Stimulated activated CD8-positive, alpha-beta memory T cell treated with anti-CD3 and anti-CD28 coated beads, Interleukin-7, amount 100 ng/mL, for 48 hours (primary cell): ENCODE measurements at regions not wholly inside any gene's neighbourhood (a gene's known extent, or its start where the extent isn't known, plus 50 kb on each side); places are given as distances from the start of the nearest gene placed in this dataset.
"Not testable (repeated sequence)": the region's sequence is repeated elsewhere in the genome, so short reads cannot be mapped to it uniquely, and the experiment has no call there.

ENCODE experiments used
- DNase-seq, 2 donors: peaks; one replicate each; pipeline ENCODE4 v3.0.0-alpha.2; 2020; ENCODE audit warnings: low read depth in 1 of 2; ENCODE audit errors: extremely low read depth in 1 of 2

- DNase-seq, result no peak
These were observed 732.2 kb downstream of the NR4A2 start for GRCh38 chr2:155600296-155600695.

DNA sequence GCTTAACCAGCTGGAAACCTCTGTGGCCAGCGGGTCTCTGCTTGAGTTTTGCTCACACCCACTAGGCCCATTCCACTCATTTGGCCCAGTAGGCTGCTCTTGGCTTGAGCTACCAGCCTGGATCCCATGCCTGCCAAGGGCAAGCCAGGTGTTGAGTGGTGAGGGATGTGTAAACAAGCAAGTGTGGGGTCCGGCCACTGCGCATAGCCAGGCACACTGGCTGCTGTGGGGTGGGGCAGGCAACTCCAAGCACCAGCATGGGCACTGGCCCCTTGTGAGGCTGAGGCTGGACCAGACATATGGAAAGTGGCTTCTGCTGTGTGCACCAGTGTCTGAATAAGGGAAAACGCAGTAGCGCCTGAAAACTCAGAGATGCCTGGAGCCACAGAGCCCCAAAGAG lies 732.7 kb downstream of the NR4A2 start:
- no peak for DNase-seq

- no peak for DNase-seq
These were observed 748.8 kb downstream of the NR4A2 start for GRCh38 chr2:155583674-155584195.

GRCh38 chr2:155574941-155575340 lies 757.6 kb downstream of the NR4A2 start:
- no peak for DNase-seq

DNA sequence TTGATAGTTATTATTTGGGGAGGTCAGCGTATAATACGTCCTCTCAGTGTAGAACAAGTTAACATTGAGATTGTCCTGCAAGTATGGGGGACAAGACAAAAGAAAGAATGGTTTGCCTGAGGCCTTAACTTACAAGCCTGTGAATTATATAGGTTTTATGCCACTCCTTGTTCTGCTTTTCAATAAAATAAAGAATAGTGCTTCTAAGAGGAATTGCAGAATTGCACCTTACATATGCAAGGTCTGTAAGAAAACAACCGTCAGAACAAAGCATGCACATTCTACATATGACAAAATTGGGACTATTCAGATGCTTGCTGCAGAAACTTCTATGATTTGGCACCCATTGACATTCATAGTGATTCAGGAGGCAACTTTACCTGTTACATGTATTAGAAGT lies 785.0 kb downstream of the NR4A2 start:
- DNase-seq, result no peak

DNA sequence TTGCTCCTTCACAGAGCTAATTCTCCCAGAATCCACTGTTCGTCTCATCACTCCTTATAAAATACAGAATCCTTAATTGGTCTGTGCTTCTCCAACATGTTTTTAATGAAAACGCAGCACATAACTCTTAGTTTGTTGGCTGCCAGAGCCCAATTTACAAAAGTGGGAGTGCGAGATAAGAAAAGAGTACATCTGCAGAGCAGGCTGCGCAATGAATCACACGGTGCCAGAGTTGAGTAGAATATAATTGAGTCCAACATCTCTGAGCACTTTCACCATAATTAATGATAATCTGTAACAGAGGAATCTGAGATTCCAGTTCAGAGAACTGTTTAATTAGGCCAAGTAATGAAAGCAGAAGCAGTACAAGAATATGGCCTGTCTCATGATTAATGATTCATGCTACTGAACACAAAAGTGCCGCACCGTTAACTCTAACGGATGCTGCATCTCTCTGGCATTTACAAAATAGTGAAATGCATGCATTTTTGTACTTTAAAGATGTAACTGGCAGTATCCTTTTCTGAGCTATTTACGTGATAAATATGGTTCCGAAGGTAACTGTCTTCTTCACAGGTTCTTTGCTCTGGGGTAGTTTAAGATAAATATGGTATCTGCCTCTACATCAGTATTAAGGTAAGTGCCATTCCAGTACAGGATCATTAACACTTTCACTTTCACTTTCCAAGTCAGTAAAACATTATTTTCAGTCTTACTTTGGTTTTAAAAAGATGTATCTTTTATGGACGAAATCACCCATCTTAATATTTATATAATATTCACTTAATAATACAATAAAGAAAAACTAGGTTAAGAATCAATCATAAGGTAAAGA lies 785.6 kb downstream of the NR4A2 start:
- DNase-seq, result no peak

- not testable (repeated sequence) for DNase-seq
These were observed 793.5 kb downstream of the NR4A2 start for GRCh38 chr2:155539028-155539427.

- DNase-seq, result no peak
These were observed 804.5 kb downstream of the NR4A2 start for GRCh38 chr2:155528034-155528433.

DNA sequence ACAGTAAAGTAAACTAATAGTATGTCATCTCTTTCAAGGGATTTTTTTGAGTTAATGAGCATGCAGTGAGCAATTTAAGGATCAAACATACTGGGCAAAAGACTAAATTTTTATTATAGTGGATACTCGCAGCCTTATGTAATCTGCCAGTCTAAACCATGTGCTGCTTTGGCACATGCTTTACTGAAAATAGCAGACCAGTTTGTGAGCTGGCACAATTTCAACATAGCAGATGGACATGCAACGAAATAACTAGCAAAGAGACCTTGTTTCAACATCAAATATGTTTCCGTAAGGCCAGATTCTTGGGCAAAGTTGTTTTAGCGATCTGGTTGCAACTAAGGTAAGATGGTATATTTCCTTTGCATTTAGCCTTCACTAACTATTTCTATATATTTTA lies 807.3 kb downstream of the NR4A2 start:
- DNase-seq, result no peak

- DNase-seq, result no peak
These were observed 812.9 kb downstream of the NR4A2 start for GRCh38 chr2:155519529-155520130.

DNA sequence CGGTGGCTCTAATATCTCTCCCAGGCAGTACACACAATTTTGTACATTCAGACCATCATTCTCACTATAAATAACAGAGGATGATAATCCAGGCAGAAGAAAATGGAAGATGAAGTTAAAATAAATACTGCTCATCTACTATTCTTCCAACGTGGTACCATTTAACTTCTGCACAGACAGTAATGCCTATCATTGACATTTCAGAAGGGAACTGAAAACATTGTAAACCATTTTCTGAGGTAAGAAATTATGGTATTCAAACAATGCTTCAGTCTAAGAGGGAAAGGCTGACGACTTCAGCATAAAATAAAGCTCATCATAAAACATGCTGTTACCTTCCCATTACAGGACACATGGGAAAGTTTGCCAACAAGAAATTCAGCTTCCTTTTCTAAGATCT lies 814.4 kb downstream of the NR4A2 start:
- DNase-seq, result no peak

DNA sequence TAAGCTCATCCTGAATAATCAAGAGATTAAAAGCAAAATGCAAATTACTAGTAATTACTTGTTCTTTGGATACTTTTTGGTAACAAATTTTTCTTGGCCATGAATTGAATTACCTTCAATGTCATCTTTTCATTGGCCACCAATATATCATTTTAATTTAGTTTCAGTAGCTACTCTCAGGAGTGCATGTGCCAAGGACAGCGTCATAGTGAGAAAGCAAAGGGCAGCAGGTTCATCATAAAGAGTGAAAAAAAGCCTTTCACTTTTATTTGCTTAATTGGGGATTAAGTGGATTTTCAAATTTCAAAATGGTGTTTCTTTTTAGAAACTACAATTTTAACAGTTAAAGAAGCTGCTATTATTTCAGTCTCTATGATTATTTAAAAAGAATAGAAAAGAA lies 815.2 kb downstream of the NR4A2 start:
- DNase-seq, result no peak

DNA sequence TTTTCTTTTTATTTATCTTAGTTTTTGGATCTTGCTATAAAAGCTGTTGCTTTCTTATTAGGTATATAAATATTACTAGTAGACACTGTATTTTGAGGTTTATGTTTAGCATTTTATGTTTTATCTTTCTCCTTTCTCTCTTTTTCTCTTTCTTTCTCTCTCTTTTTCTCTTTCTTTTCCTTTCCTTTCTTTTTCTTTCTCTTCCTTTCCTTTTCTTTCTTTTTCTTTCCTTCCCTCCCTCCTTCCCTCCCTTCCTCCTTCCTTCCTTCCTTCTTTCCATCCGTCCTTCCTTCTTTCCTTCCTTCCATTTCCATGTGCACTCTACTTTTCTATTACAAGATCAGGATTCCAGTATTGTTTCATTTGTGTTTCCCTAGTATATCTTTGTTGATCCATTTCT lies 814.8 kb downstream of the KCNJ3 start:
- DNase-seq, result no peak

DNA sequence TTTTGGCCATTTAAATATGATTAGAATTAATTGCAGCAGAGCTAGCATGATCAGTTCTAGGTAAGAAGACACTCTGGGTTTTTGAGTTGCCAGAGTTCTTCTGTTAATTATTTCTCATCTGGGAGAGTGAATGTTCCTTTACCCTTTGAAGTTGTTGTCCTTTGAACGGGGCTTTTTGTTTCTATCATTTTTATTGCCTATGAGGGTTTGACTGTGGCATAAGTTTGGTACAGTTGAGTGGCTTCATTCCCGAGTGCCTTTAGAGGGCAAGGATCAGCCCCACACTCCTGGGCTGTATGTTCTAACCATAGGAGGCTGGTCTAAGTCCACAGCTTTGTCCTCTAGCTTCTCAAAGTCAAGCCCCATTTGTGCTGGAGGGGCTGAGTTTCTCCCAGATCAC lies 804.3 kb downstream of the KCNJ3 start:
- DNase-seq, result no peak

GRCh38 chr2:155498106-155498505 lies 799.6 kb downstream of the KCNJ3 start:
- no peak for DNase-seq

DNA sequence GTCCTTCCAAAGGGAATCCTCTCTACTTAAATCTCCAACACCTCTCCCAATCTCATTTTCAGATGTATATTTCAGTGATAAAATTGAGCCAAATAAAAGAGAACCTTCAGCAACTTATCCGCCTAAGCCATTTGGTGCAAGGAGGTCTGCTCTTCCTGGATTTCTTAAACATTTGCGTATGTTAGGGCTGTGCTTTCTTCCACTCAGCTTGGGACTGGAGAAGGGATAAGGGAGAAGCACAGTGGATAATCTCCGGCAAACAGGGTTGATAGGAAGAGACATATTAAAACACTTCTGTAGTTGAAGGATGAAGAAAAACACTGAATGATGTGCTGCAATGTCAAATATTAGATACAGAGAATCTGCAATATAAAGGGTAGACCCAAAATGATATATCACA lies 796.2 kb downstream of the KCNJ3 start:
- no peak for DNase-seq

DNA sequence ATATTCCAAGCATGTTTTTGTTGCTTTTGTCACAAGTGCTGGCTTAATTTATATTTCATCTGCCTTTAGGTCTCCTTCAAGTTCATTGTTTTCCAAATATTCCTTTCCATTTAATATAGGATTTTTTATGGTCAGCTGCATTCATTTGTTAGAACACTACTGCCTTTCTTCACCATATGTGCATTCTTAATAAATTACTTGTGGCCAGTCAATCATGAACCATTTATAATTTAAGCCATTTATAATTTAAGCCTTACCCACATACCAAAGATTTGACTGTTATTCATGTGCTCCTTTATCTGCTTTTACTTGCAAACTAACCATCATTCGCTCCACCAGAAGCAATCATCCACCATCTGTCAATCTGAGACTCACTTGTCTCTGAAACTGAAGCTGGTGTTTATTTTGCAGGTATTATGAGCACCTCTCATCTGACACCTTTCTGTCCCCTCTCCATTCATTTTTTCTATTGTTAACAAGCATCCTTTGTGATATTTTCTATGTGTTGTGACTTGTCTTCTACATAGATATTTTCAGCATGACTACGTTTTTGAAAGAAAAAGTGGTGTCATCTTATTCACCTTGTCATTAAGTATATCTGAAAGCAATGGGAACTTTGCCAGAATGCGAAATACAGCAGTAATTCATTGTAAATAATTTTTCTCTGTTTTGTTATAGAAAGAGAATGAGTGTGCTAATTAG lies 786.8 kb downstream of the KCNJ3 start:
- no peak for DNase-seq

GRCh38 chr2:155481141-155481540 lies 782.6 kb downstream of the KCNJ3 start:
- DNase-seq, result no peak

DNA sequence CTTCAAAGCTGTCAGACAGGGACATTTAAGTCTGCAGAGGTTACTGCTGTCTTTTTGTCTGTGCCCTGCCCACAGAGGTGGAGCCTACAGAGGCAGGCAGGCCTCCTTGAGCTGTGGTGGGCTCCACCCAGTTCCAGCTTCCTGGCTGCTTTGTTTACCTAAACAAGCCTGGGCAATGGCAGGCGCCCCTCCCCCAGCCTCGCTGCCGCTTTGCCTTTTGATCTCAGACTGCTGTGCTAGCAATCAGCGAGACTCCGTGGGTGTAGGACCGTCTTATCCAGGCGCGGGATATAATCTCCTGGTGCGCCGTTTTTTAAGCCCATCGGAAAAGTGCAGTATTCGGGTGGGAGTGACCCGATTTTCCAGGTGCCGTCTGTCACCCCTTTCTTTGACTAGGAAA lies 773.5 kb downstream of the KCNJ3 start:
- not testable (repeated sequence) for DNase-seq

GRCh38 chr2:155456222-155456621 lies 757.7 kb downstream of the KCNJ3 start:
- DNase-seq, result no peak

DNA sequence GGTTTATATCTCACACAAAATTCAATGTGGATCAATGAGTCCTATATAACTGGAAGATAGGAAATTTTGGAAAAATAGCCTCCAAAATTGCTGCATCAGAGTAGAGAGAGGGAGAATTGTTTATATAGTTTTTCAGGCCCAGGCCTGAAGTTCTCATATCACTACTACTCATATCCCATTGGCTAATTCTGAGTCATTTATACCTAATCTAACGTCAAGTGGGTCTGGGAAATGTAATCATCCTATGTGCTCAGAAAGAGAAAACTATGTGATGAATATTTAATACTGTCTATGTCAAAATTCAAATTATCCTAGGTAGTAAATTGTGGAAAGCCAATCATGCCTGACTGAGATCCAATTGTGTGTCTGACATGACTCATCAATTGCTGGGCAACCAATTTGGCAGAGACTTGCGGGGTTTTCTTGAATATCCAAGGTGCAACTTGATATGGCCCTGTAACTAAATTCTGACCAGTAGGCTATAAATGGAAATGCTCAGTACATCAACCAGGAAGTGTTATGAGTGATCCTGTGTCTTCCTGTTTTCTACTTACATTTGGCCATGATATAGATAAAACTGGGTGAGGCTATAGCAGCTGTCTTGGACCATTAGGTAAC lies 744.4 kb downstream of the KCNJ3 start:
- DNase-seq, result no peak
